Pancreas (tissue), 10 donors: ENCODE measurements at regions not wholly inside any gene's neighbourhood (a gene's known extent, or its start where the extent isn't known, plus 50 kb on each side); places are given as distances from the start of the nearest gene placed in this dataset.
"Not testable (repeated sequence)": the region's sequence is repeated elsewhere in the genome, so short reads cannot be mapped to it uniquely, and the experiment has no call there.

Experiments
- ATAC-seq, 4 donors: fragments of 200-7000 bp; cut with Tn5 transposase; one replicate each; pipeline versions ENCODE4 v1.8.0 to v1.9.1; 2020; ENCODE audit warnings: mild to moderate bottlenecking in 4 of 4, moderate library complexity in 4 of 4
- DNase-seq, 6 donors: peaks; one replicate each; pipeline ENCODE4 v3.0.0-alpha.2; 2020
- FAIRE-seq: peaks from 2 replicates; lab custom pipeline; 2012; peaks lifted over from hg19 to GRCh38; lab: Jason Lieb, UNC
- H3K27ac ChIP-seq, 4 donors: fragments of 200-600 bp; sonication (generic); 1 replicate in 3 of 4; 2 replicates in 1 of 4; pipeline versions ENCODE4 v1.5.0 to v1.8.0; 2020
- H3K27me3 ChIP-seq, 4 donors: fragments of 200-600 bp; one replicate each; pipeline ENCODE4 v1.8.0; 2021
- H3K36me3 ChIP-seq, 3 donors: fragments of 200-600 bp; sonication (generic) in 1 of 3; one replicate each; pipeline versions ENCODE4 v1.5.0 to v1.8.0; 2020 to 2021
- H3K4me1 ChIP-seq, 3 donors: fragments of 200-600 bp; one replicate each; pipeline ENCODE4 v1.8.0; 2021
- H3K4me3 ChIP-seq, 4 donors: fragments of 200-600 bp; sonication (generic) in 2 of 4; one replicate each; pipeline versions ENCODE4 v1.5.0 to v1.8.0; 2020 to 2021
- H3K9me3 ChIP-seq, 4 donors: fragments of 200-600 bp; one replicate each; pipeline ENCODE4 v1.8.0; 2021
- CTCF ChIP-seq, 4 donors: fragments of 200-600 bp; sonication (generic) in 3 of 4; IDR thresholded peaks; one replicate each; pipeline versions ENCODE4 v1.5.0 to v1.8.0; 2021; ENCODE audit warnings: antibody characterized with exemption in 4 of 4
- WGBS, 2 donors: extraction: QIAGEN DNeasy Blood & Tissue Kit; methylation state at CpG; one replicate each; pipeline ENCODE4 v1.1.7; 2013; 5-methylcytosine and 5-hydroxymethylcytosine counted together
- intact Hi-C, 3 donors: fragments of 100-400 bp; cut with DNase I; formaldehyde crosslinking; loops; one replicate each; pipeline versions ENCODE4 v1.11.1 to v1.14.2; 2022
- donor health status: healthy with polysubstance abuse.
- donor health status: DM: no; HTN: no; CAD: no; lungs with moderate emphysema.
- donor health status: DM: no; HTN: no; CAD: no.
- donor health status: control.
- donor health status: control.
- donor health status: Bipolar disorder and iron deficiency.
- donor health status: DM: yes; HTN: yes; CAD: no.
- donor health status: DM: no; HTN: no; CAD: no.
- donor health status: DM: no; HTN: no; CAD: no.
- donor health status: DM: yes; HTN: yes; CAD: no.

- H3K27me3 ChIP-seq: no peaks in the 10 kb centered on the region
- no peak for TF ChIP-seq CTCF (IDR thresholded peaks at IDR 0.05)
- FAIRE-seq (no peak), DNase-seq (no peak), ATAC-seq (no peak)
- peaks cover 5 to 9% (median 6%) of the 10 kb centered on the region in 3 donors for H3K4me1 ChIP-seq
- no peak overlapping the region for H3K27ac ChIP-seq
- H3K36me3 ChIP-seq: no peaks in the 10 kb centered on the region
- no peaks in the 10 kb centered on the region for H3K9me3 ChIP-seq
- intact Hi-C loops: no loop called here
- WGBS, 2 donors: 88 to 91% methylated on average over 1 of the region's 1 CpG
- H3K4me3 ChIP-seq: no peak overlapping the region
These were observed 170.6 kb upstream of the SOX6 start for GRCh38 chr11:16526947-16527346.

DNA sequence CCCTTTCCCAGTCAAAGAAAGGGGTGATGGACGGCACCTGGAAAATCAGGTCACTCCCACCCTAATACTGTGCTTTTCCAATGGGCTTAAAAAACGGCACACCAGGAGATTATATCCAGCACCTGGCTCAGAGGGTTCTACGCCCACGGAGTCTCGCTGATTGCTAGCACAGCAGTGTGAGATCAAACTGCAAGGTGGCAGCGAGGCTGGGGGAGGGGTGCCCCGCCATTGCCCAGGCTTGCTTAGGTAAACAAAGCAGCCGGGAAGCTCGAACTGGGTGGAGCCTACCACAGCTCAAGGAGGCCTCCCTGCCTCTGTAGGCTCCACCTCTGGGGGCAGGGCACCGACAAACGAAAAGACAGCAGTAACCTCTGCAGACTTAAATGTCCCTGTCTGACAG is 164.4 kb upstream of the SOX6 start:
- H3K9me3 ChIP-seq, H3K4me1 ChIP-seq, H3K4me3 ChIP-seq, FAIRE-seq, ATAC-seq, H3K27me3 ChIP-seq, intact Hi-C loops, H3K36me3 ChIP-seq, H3K27ac ChIP-seq: not testable (repeated sequence)
- DNase-seq: peak in 2 of 6 donors; percentile 4 to 14
- WGBS, 2 donors: 92 to 94% methylated on average over 11 of the region's 11 CpGs

DNA sequence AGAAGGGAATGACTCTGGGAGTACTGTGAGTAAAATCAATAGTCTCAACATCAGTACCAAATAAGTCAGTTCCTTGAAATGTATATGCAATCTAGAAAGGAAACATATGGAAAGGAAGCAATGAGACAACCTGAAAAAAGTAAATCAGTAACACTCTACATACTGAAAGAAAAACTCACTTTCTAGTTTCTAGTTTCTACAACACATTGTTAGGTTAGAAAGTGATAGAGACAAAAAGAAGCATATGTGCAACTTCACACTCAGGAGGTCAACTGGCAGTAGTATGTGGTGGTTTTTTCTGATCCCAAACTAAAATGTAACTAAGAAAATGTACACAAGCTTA is 156.5 kb upstream of the SOX6 start:
- H3K4me3 ChIP-seq: no peak overlapping the region
- H3K9me3 ChIP-seq: no peaks in the 10 kb centered on the region
- H3K27me3 ChIP-seq: no peaks in the 10 kb centered on the region
- TF ChIP-seq CTCF (IDR thresholded peaks at IDR 0.05): no peak
- H3K27ac ChIP-seq: no peak overlapping the region
- intact Hi-C loops: no loop called here
- no peaks in the 10 kb centered on the region for H3K36me3 ChIP-seq
- no peaks in the 10 kb centered on the region for H3K4me1 ChIP-seq
- ATAC-seq (no peak), FAIRE-seq (no peak), DNase-seq (no peak)

- ATAC-seq (no peak), DNase-seq (no peak), FAIRE-seq (no peak)
- intact Hi-C loops: no loop called here
- H3K36me3 ChIP-seq: no peaks in the 10 kb centered on the region
- no peak overlapping the region for H3K4me3 ChIP-seq
- H3K9me3 ChIP-seq: no peaks in the 10 kb centered on the region
- no peak overlapping the region for H3K27ac ChIP-seq
- H3K27me3 ChIP-seq: no peaks in the 10 kb centered on the region
- 92 to 93% methylated on average over 2 of the region's 2 CpGs for WGBS, 2 donors
- no peak for TF ChIP-seq CTCF (IDR thresholded peaks at IDR 0.05)
- H3K4me1 ChIP-seq: no peaks in the 10 kb centered on the region
These were observed 156.0 kb upstream of the SOX6 start for GRCh38 chr11:16512198-16512898.

DNA sequence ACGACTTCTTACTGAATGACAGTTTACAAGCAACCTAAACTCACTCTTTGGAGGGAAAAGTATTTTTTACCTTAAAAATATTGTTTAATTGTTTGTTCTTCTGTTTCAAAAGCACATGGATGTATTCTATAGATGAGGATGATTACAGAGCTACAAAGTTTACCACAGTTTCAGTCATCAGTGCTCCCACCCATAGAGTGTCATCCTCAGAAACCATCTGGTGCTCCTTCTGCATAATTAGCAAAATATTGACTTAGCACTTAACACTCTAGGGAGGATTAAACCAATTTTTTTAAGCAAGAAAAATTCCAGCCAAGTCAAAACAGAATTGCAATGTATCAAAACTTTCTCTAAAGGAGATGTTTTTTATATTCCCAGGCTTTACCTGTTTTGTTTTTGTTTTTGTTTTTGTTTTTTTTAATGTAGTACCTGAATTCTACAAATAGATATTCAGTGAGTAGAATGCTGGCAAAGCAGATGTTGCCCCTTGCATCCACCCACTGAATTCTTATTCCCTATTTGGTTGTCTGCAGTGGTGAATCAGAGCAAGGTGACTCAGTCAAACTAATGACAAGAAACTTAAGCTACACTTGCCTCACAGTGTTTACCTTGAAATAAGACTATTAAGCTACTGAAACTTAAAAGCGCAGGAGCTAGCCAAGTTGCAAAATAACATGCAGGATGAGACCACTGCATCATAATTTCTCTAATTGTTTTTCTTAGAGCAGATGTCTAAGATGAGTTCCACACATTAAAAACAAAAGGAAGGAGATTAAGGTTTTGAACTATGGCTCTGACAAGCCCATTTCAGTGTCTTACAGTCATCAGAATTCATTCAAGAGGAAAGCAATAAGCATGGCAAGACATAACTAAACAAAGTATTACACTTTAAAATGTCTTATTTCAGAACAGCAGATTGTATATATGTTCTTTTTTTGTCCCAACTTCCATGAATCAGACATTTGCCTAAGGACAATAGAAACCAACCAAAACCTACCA is 155.1 kb upstream of the SOX6 start:
- H3K36me3 ChIP-seq: no peaks in the 10 kb centered on the region
- ATAC-seq: no peak
- FAIRE-seq: no peak

More for the DNA sequence above, 155.1 kb upstream of the SOX6 start:
- no peak for DNase-seq
- Histone ChIP-seq H3K27me3 (no peaks in the 10 kb centered on the region), H3K4me1 (no peaks in the 10 kb centered on the region), H3K27ac (no peak overlapping the region), H3K9me3 (no peaks in the 10 kb centered on the region), H3K4me3 (no peak overlapping the region)
- TF ChIP-seq CTCF (IDR thresholded peaks at IDR 0.05): no peak
- intact Hi-C loops: no loop called here
- WGBS, 2 donors: 89 to 90% methylated on average over 2 of the region's 2 CpGs
